ENCODE measurements at regions not wholly inside any gene's neighbourhood (a gene's known extent, or its start where the extent isn't known, plus 50 kb on each side); places are given as distances from the start of the nearest gene placed in this dataset.
"Not testable (repeated sequence)": the region's sequence is repeated elsewhere in the genome, so short reads cannot be mapped to it uniquely, and the experiment has no call there.

DNA sequence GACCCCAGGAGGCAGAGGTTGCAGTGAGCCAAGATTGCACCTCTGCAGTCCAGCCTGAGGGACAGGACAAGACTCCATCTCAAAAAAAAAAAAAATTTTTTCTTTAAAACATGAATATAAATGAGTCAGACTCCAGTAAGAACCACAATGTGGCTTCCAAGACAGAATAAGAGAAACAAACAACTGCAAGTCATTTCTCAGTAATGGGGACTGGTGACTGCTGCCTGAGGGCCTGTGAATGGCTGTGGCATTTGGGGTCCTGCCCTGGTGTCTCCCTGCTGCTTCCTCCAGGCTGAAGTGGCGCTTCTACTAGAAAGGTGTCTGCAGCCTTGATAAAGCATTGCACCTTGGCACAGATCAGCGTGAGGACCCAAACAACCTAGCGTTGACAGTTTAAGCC, 868.3 kb downstream of the SPATA31A7 start:
- H3K9me3 ChIP-seq (ENCODE audit: control insufficient read depth, low read depth, low read length); H3K36me3 ChIP-seq (ENCODE audit: control insufficient read depth, insufficient read depth, low read length); H3K27me3 ChIP-seq (ENCODE audit: control insufficient read depth, insufficient read depth, low read length); H3K4me3 ChIP-seq (ENCODE audit: low read length); H3K4me1 ChIP-seq (ENCODE audit: control insufficient read depth, insufficient read depth, low read length); H3K27ac ChIP-seq (ENCODE audit: low read length); DNase-seq: not testable (repeated sequence)
- WGBS (ENCODE audit: insufficient coverage, low lambda C conversion rate), result no CpG with 5 or more reads among the region's 3 CpGs

DNA sequence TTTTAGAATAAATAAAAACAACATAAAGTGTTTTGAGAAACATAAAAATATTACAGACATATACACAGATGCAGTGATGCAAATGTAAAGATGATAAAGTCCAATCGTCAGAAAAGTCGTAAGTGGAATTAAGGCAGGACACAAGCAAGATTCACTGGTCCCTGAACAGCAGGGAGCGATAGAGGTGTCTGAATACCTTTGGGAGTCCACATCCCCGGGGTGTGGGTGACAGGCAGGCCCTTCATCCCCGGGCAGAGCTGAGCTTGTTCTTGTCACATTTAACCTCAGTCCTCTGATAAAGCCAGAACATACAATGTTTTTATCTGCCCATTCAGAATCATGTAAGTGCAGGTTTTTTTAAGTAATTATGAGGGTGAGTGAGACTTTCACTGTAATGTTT, 881.2 kb downstream of the SPATA31A7 start:
- H3K36me3 ChIP-seq (ENCODE audit: control insufficient read depth, insufficient read depth, low read length); H3K27me3 ChIP-seq (ENCODE audit: control insufficient read depth, insufficient read depth, low read length); DNase-seq; H3K4me1 ChIP-seq (ENCODE audit: control insufficient read depth, insufficient read depth, low read length); H3K4me3 ChIP-seq (ENCODE audit: low read length); H3K9me3 ChIP-seq (ENCODE audit: control insufficient read depth, low read depth, low read length); H3K27ac ChIP-seq (ENCODE audit: low read length): not testable (repeated sequence)
- no CpG with 5 or more reads among the region's 5 CpGs for WGBS (ENCODE audit: insufficient coverage, low lambda C conversion rate)

DNA sequence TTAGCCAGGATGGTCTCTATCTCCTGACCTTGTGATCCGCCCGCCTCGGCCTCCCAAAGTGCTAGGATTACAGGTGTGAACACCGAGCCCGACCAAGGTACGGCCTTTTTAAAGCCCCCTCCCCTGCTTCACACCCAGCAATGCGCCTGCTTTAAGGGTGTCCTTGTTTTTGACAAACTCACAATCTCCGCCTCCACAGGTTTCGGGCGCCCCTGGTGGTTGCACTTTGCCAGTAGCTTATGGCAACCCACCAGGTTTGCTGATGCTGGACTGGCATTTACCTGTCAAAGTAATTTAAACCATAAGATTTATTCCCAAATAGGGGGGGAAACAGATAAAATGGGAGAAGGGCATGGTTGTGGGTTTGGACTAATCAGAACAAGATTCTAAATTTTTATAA, 883.6 kb downstream of the SPATA31A7 start:
- WGBS (ENCODE audit: insufficient coverage, low lambda C conversion rate), result no CpG with 5 or more reads among the region's 10 CpGs
- not testable (repeated sequence) for H3K9me3 ChIP-seq (ENCODE audit: control insufficient read depth, low read depth, low read length); DNase-seq; H3K36me3 ChIP-seq (ENCODE audit: control insufficient read depth, insufficient read depth, low read length); H3K27ac ChIP-seq (ENCODE audit: low read length); H3K4me1 ChIP-seq (ENCODE audit: control insufficient read depth, insufficient read depth, low read length); H3K27me3 ChIP-seq (ENCODE audit: control insufficient read depth, insufficient read depth, low read length); H3K4me3 ChIP-seq (ENCODE audit: low read length)

DNA sequence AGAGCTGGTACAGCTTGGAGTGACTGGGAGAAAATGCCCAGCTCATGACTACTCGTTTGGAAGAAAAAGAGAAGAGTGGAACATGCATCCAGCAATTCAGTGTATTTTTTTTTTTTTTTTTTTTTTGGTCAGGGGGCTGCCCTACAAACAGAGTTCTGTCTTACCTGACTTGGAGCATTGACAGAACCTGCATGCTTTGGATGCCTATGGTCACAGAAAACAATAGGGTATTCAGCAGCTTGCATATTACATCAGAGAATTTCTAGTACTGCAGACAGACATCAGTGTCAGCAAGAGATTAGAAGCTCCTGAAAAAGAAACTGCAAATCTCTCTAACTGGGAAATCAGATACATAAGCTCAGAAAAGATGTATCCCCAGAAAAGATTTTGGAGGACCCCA, 894.4 kb downstream of the SPATA31A7 start:
- WGBS (ENCODE audit: insufficient coverage, low lambda C conversion rate), result no CpG with 5 or more reads among the region's 1 CpG
- not testable (repeated sequence) for H3K9me3 ChIP-seq (ENCODE audit: control insufficient read depth, low read depth, low read length); H3K36me3 ChIP-seq (ENCODE audit: control insufficient read depth, insufficient read depth, low read length); DNase-seq; H3K27me3 ChIP-seq (ENCODE audit: control insufficient read depth, insufficient read depth, low read length); H3K27ac ChIP-seq (ENCODE audit: low read length); H3K4me3 ChIP-seq (ENCODE audit: low read length); H3K4me1 ChIP-seq (ENCODE audit: control insufficient read depth, insufficient read depth, low read length)

DNA sequence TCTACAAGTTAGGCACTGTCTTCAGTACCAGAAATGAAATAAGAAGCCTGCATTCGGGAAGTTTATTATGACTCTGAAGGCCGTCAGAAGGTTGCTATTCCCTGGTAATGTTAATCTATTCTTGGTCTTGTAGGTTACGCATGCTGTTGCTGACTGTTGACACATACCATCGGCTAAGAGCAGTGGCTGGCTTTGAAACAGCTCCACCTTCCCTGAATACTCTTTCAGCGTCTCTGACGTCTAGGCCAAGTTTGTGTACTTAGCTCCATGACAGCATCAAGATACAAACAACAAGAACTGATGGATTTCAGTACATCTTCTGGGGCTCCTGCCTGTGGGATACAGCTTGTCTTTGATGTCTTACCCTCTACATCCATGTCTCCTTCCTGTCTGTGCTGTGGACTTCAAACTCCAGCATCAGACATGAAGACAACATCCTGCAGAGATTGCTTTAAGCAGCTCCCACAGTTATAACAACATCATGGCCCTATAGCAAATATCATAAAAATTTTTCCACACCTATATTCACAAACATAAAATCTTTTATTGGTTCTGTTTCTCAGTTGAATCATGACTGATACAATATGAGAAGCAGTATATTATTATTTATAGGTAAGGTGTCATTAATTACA, 906.0 kb downstream of the SPATA31A7 start:
- not testable (repeated sequence) for H3K27me3 ChIP-seq (ENCODE audit: control insufficient read depth, insufficient read depth, low read length); H3K36me3 ChIP-seq (ENCODE audit: control insufficient read depth, insufficient read depth, low read length); H3K27ac ChIP-seq (ENCODE audit: low read length); H3K9me3 ChIP-seq (ENCODE audit: control insufficient read depth, low read depth, low read length); H3K4me1 ChIP-seq (ENCODE audit: control insufficient read depth, insufficient read depth, low read length); H3K4me3 ChIP-seq (ENCODE audit: low read length); DNase-seq
- WGBS (ENCODE audit: insufficient coverage, low lambda C conversion rate), result no CpG with 5 or more reads among the region's 6 CpGs

GRCh38 chr9:62110486-62110885, 920.6 kb downstream of the SPATA31A7 start:
- not testable (repeated sequence) for H3K36me3 ChIP-seq (ENCODE audit: control insufficient read depth, insufficient read depth, low read length); H3K27ac ChIP-seq (ENCODE audit: low read length); H3K27me3 ChIP-seq (ENCODE audit: control insufficient read depth, insufficient read depth, low read length); H3K9me3 ChIP-seq (ENCODE audit: control insufficient read depth, low read depth, low read length); DNase-seq; H3K4me1 ChIP-seq (ENCODE audit: control insufficient read depth, insufficient read depth, low read length); H3K4me3 ChIP-seq (ENCODE audit: low read length)
- no CpG with 5 or more reads among the region's 5 CpGs for WGBS (ENCODE audit: insufficient coverage, low lambda C conversion rate)

- DNase-seq; H3K4me1 ChIP-seq (ENCODE audit: control insufficient read depth, insufficient read depth, low read length): not testable (repeated sequence)
- WGBS (ENCODE audit: insufficient coverage, low lambda C conversion rate), result no CpG with 5 or more reads among the region's 6 CpGs
Observed at GRCh38 chr9:62116951-62117640, 927.3 kb downstream of the SPATA31A7 start.

GRCh38 chr9:62119656-62120055, 929.8 kb downstream of the SPATA31A7 start:
- H3K27me3 ChIP-seq (ENCODE audit: control insufficient read depth, insufficient read depth, low read length); H3K36me3 ChIP-seq (ENCODE audit: control insufficient read depth, insufficient read depth, low read length); H3K4me3 ChIP-seq (ENCODE audit: low read length); H3K9me3 ChIP-seq (ENCODE audit: control insufficient read depth, low read depth, low read length); H3K27ac ChIP-seq (ENCODE audit: low read length); DNase-seq; H3K4me1 ChIP-seq (ENCODE audit: control insufficient read depth, insufficient read depth, low read length): not testable (repeated sequence)
- WGBS (ENCODE audit: insufficient coverage, low lambda C conversion rate), result no CpG with 5 or more reads among the region's 1 CpG

More at GRCh38 chr9:62116951-62117640, 927.3 kb downstream of the SPATA31A7 start:
- H3K36me3 ChIP-seq (ENCODE audit: control insufficient read depth, insufficient read depth, low read length); H3K27ac ChIP-seq (ENCODE audit: low read length); H3K4me3 ChIP-seq (ENCODE audit: low read length); H3K9me3 ChIP-seq (ENCODE audit: control insufficient read depth, low read depth, low read length); H3K27me3 ChIP-seq (ENCODE audit: control insufficient read depth, insufficient read depth, low read length): not testable (repeated sequence)

DNA sequence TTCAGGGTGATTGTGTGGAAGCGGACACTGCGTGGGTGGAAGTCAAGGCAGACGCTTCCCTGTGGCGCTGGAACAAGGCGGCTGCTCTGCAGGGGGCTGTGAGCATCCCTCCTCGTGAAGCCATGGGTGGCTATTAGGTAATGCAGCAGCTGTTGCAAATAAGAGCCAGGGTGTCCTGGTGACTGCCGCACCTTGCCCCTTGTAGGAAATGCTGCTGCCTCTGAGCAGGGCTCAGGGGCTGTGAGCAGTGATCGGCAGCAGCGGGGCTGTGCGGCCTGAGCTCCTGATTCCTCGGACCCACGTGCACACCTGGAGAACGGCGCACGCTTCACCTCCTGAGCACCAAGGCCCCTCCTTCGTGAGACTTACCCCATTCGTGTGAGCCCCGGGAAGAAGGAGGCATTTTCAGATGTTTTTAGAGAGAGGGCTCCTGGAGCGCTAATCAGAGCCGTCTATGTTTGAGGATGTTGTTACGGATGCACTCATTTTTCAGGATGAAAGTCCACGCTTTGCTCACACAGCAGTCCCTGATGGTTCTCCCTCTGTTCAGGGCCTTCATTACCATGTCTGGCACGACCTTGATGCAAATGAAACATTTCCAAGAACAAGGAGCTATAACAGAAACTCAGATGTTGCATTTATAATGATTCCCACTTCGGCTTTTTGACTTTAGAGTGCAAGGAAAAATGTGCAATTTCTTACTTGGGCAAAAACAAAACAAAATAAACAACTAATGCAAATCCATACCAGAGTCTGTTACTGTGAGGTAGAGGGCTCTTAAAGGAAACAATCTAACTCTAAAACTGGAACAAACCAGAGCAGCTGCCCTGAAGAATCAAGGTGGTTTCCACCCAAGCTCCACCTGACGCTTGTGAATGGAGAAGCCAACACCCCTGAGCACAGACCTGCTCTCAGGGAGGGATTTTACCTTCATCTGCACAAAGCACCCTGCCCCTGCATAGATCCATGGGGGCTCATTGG, 936.1 kb downstream of the SPATA31A7 start:
- no CpG with 5 or more reads among the region's 25 CpGs for WGBS (ENCODE audit: insufficient coverage, low lambda C conversion rate)
- H3K4me1 ChIP-seq (ENCODE audit: control insufficient read depth, insufficient read depth, low read length); H3K9me3 ChIP-seq (ENCODE audit: control insufficient read depth, low read depth, low read length); H3K4me3 ChIP-seq (ENCODE audit: low read length); H3K27me3 ChIP-seq (ENCODE audit: control insufficient read depth, insufficient read depth, low read length); H3K27ac ChIP-seq (ENCODE audit: low read length); DNase-seq; H3K36me3 ChIP-seq (ENCODE audit: control insufficient read depth, insufficient read depth, low read length): not testable (repeated sequence)

GRCh38 chr9:62135022-62135421, 945.2 kb downstream of the SPATA31A7 start:
- H3K27me3 ChIP-seq (ENCODE audit: control insufficient read depth, insufficient read depth, low read length); H3K4me3 ChIP-seq (ENCODE audit: low read length); H3K9me3 ChIP-seq (ENCODE audit: control insufficient read depth, low read depth, low read length); H3K27ac ChIP-seq (ENCODE audit: low read length); H3K36me3 ChIP-seq (ENCODE audit: control insufficient read depth, insufficient read depth, low read length); DNase-seq; H3K4me1 ChIP-seq (ENCODE audit: control insufficient read depth, insufficient read depth, low read length): not testable (repeated sequence)
- no CpG with 5 or more reads among the region's 3 CpGs for WGBS (ENCODE audit: insufficient coverage, low lambda C conversion rate)
